HepG2 (cell line): ENCODE measurements at regions not wholly inside any gene's neighbourhood (a gene's known extent, or its start where the extent isn't known, plus 50 kb on each side); places are given as distances from the start of the nearest gene placed in this dataset.

ENCODE experiments used
- POLR2G ChIP-seq: fragments of 200-400 bp; formaldehyde crosslinking; IDR thresholded peaks from 2 replicates; pipeline ENCODE4 v1.6.1; 2018; ENCODE audit warnings: mild to moderate bottlenecking, low read depth, low read length, moderate library complexity
- small RNA-seq, 3 experiments: library from RNA; depleted of rRNA; stranded (forward); fragments of <200 nt; gene quantifications; one replicate each; pipeline ENCODE3, GENCODE V24; 2012; ENCODE audit warnings: low read depth in 2 of 3, low replicate concordance in 1 of 3; ENCODE audit not compliant: insufficient read length in 3 of 3, insufficient read depth in 2 of 3

DNA sequence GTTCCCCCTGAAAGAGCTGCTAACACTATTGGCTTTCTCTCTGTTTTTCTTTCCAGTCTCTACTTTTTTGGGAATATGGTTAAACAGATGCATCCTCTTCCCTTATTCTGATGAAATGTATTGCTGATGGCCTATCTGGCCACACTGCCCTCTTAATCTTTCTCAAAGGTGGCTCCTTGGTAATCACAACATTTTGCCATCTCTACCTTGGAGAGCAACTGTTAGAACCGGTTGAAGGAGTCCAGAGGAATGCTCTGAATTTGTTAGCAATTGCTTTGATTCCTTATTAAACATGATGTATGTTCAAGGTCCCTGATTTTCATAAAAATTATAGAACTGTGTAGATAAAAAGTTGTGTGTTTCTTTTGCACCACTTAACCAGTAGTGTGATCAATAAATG, 50.1 kb upstream of the ARID1A start (continued):
- TF ChIP-seq POLR2G = no peak

Small RNAs in the stretch of these regions (small RNA-seq; reads per million reads assigned to genes)
- 0 reads per million in 3 experiments for gene AL627313.1
- gene RF01210 = 0 reads per million in 3 experiments
